HEK293 (cell line): ENCODE measurements at regions not wholly inside any gene's neighbourhood (a gene's known extent, or its start where the extent isn't known, plus 50 kb on each side); places are given as distances from the start of the nearest gene placed in this dataset.

Source experiments
- CTCF ChIA-PET: fragments of 350-600 bp; formaldehyde crosslinking; extraction: SDS; loops from one replicate; lab custom pipeline; 2021; ENCODE audit warnings: antibody characterized with exemption; lab: Yijun Ruan, JAX
- POLR2A ChIA-PET: fragments of 300-600 bp; formaldehyde crosslinking; extraction: SDS; loops from one replicate; lab custom pipeline; 2020; ENCODE audit warnings: antibody characterized with exemption, inconsistent platforms; lab: Yijun Ruan, JAX
- H3K27ac ChIP-seq: fragments of 200-500 bp; sonication (Bioruptor generic); 2 replicates; pipeline ENCODE4 v1.5.1; 2014; ENCODE audit warnings: low read depth, low read length, control low read depth, inconsistent platforms; ENCODE audit errors: extremely low read depth
- H3K36me3 ChIP-seq, 2 experiments: fragments of 200-500 bp in 1 of 2; sonication (Bioruptor generic) in 1 of 2; 1 replicate in 1 of 2; 2 replicates in 1 of 2; pipeline ENCODE4 v1.5.1; 2014 to 2017; ENCODE audit warnings: inconsistent platforms in 2 of 2, low read length in 2 of 2; ENCODE audit not compliant: control insufficient read depth in 2 of 2, insufficient read depth in 1 of 2
- H3K4me1 ChIP-seq: fragments of 200-500 bp; sonication (Bioruptor generic); 2 replicates; pipeline ENCODE4 v1.5.1; 2014; ENCODE audit warnings: mild to moderate bottlenecking, low read length, inconsistent platforms; ENCODE audit not compliant: control insufficient read depth, insufficient read depth
- H3K4me3 ChIP-seq: 2 replicates; pipeline ENCODE4 v1.5.1; 2011; ENCODE audit warnings: low read depth, mild to moderate bottlenecking, control low read depth, low read length, moderate library complexity
- H3K9me3 ChIP-seq: fragments of 200-500 bp; sonication (Bioruptor generic); 2 replicates; pipeline ENCODE4 v1.5.1; 2014; ENCODE audit warnings: low read depth, low read length, inconsistent platforms; ENCODE audit not compliant: control insufficient read depth, insufficient read depth
- AEBP2 ChIP-seq: fragments of 450-650 bp; formaldehyde crosslinking; IDR thresholded peaks from 2 replicates; pipeline ENCODE4 v1.5.1; 2016; ENCODE audit warnings: missing biosample characterization, missing genetic modification characterization, borderline replicate concordance
- GLI2 ChIP-seq: fragments of 450-650 bp; formaldehyde crosslinking; IDR thresholded peaks from 2 replicates; pipeline ENCODE4; 2017; ENCODE audit warnings: missing biosample characterization, missing genetic modification characterization, low read depth, borderline replicate concordance
- INSM2 ChIP-seq: fragments of 450-650 bp; formaldehyde crosslinking; IDR thresholded peaks from 2 replicates; pipeline ENCODE4 v1.5.1; 2016; ENCODE audit warnings: missing biosample characterization, missing genetic modification characterization
- PBX3 ChIP-seq: sonication (generic); formaldehyde crosslinking; IDR thresholded peaks from 2 replicates; pipeline ENCODE4 v1.8.1; 2022; ENCODE audit warnings: mild to moderate bottlenecking, moderate library complexity, missing genetic modification reagents
- PRDM1 ChIP-seq: fragments of 450-650 bp; formaldehyde crosslinking; IDR thresholded peaks from 2 replicates; pipeline ENCODE4; 2016; ENCODE audit warnings: missing biosample characterization, missing genetic modification characterization
- PRDM6 ChIP-seq: fragments of 450-650 bp; formaldehyde crosslinking; IDR thresholded peaks from 2 replicates; pipeline ENCODE4 v1.5.1; 2017; ENCODE audit warnings: missing biosample characterization, missing genetic modification characterization
- REPIN1 ChIP-seq: fragments of 450-650 bp; formaldehyde crosslinking; IDR thresholded peaks from 2 replicates; pipeline ENCODE4 v1.5.1; 2017; ENCODE audit warnings: missing biosample characterization, missing genetic modification characterization, low read depth
- SCRT2 ChIP-seq: fragments of 450-650 bp; formaldehyde crosslinking; IDR thresholded peaks from 2 replicates; pipeline ENCODE4 v1.5.1; 2016; ENCODE audit warnings: missing biosample characterization, missing genetic modification characterization
- TCF7L2 ChIP-seq: IDR thresholded peaks from 2 replicates; pipeline ENCODE4 v1.6.1; 2011; ENCODE audit warnings: low read depth, mild to moderate bottlenecking, inconsistent platforms, low read length, moderate library complexity, borderline replicate concordance
- ZFP41 ChIP-seq: fragments of 450-650 bp; formaldehyde crosslinking; IDR thresholded peaks from 2 replicates; pipeline ENCODE4 v1.5.1; 2016; ENCODE audit warnings: missing biosample characterization, missing genetic modification characterization, borderline replicate concordance
- ZNF10 ChIP-seq: fragments of 450-650 bp; formaldehyde crosslinking; IDR thresholded peaks from 2 replicates; pipeline ENCODE4 v1.5.1; 2017; ENCODE audit warnings: missing biosample characterization, missing genetic modification characterization
- ZNF121 ChIP-seq: fragments of 450-650 bp; formaldehyde crosslinking; IDR thresholded peaks from 2 replicates; pipeline ENCODE4 v1.5.1; 2016; ENCODE audit warnings: missing biosample characterization, missing genetic modification characterization
- ZNF221 ChIP-seq: fragments of 450-650 bp; formaldehyde crosslinking; IDR thresholded peaks from 2 replicates; pipeline ENCODE4 v1.5.1; 2017; ENCODE audit warnings: missing biosample characterization, missing genetic modification characterization, borderline replicate concordance
- ZNF280D ChIP-seq: fragments of 450-650 bp; formaldehyde crosslinking; IDR thresholded peaks from 2 replicates; pipeline ENCODE4 v1.5.1; 2016; ENCODE audit warnings: missing biosample characterization, missing genetic modification characterization
- ZNF311 ChIP-seq: fragments of 450-650 bp; formaldehyde crosslinking; IDR thresholded peaks from 2 replicates; pipeline ENCODE4 v1.5.1; 2017; ENCODE audit warnings: missing biosample characterization, missing genetic modification characterization, borderline replicate concordance
- ZNF335 ChIP-seq: fragments of 450-650 bp; formaldehyde crosslinking; conservative IDR thresholded peaks from 2 replicates; pipeline ENCODE4 v1.5.1; 2016; ENCODE audit warnings: missing biosample characterization, missing genetic modification characterization
- ZNF449 ChIP-seq: fragments of 450-650 bp; formaldehyde crosslinking; IDR thresholded peaks from 2 replicates; pipeline ENCODE4 v1.5.1; 2017; ENCODE audit warnings: missing biosample characterization, mild to moderate bottlenecking, missing genetic modification characterization, moderate library complexity
- ZNF596 ChIP-seq: fragments of 450-650 bp; IDR thresholded peaks from 2 replicates; pipeline ENCODE4 v1.5.0; 2018; ENCODE audit warnings: missing biosample characterization, mild to moderate bottlenecking, missing genetic modification characterization, moderate library complexity
- ZNF610 ChIP-seq: fragments of 450-650 bp; formaldehyde crosslinking; IDR thresholded peaks from 2 replicates; pipeline ENCODE4 v1.5.1; 2016; ENCODE audit warnings: missing biosample characterization, missing genetic modification characterization, borderline replicate concordance
- ZNF76 ChIP-seq: fragments of 450-650 bp; formaldehyde crosslinking; IDR thresholded peaks from 2 replicates; pipeline ENCODE4; 2016; ENCODE audit warnings: low read depth, missing biosample characterization, missing genetic modification characterization, borderline replicate concordance
- ZNF777 ChIP-seq: fragments of 450-650 bp; formaldehyde crosslinking; IDR thresholded peaks from 2 replicates; pipeline ENCODE4 v1.5.1; 2017; ENCODE audit warnings: missing biosample characterization, missing genetic modification characterization, borderline replicate concordance
- ZNF843 ChIP-seq: fragments of 450-650 bp; formaldehyde crosslinking; IDR thresholded peaks from 2 replicates; pipeline ENCODE4 v1.5.1; 2016; ENCODE audit warnings: missing biosample characterization, missing genetic modification characterization

GRCh38 chr18:39424261-39424660 is 1858.7 kb upstream of the CELF4 start:
- H3K27ac ChIP-seq, result no peak overlapping the region
- no peaks in the 10 kb centered on the region for H3K9me3 ChIP-seq
- POLR2A ChIA-PET, result no interaction called here
- H3K4me3 ChIP-seq, result no peak overlapping the region
- no peaks in the 10 kb centered on the region for H3K4me1 ChIP-seq
- H3K36me3 ChIP-seq, result no peaks in the 10 kb centered on the region
- TF ChIP-seq SCRT2, result no peak
- CTCF ChIA-PET, result no interaction called here

GRCh38 chr18:39421276-39421675 is 1855.7 kb upstream of the CELF4 start:
- TF ChIP-seq ZNF596 (tag by site-specific recombination) (no peak), ZNF777 (tag by site-specific recombination) (no peak), ZNF121 (no peak), REPIN1 (tag by site-specific recombination) (no peak), INSM2 (tag by site-specific recombination) (no peak), ZNF10 (tag by site-specific recombination) (no peak), PRDM1 (tag by site-specific recombination) (no peak), AEBP2 (tag by site-specific recombination) (no peak), PRDM6 (tag by site-specific recombination) (no peak)
- Histone ChIP-seq H3K27ac (no peak overlapping the region), H3K36me3 (no peaks in the 10 kb centered on the region), H3K9me3 (no peaks in the 10 kb centered on the region), H3K4me1 (no peaks in the 10 kb centered on the region), H3K4me3 (no peak overlapping the region)
- POLR2A ChIA-PET, result no interaction called here
- CTCF ChIA-PET, result no interaction called here

- Histone ChIP-seq H3K9me3 (no peaks in the 10 kb centered on the region), H3K27ac (no peak overlapping the region), H3K4me1 (no peaks in the 10 kb centered on the region), H3K36me3 (no peaks in the 10 kb centered on the region), H3K4me3 (no peak overlapping the region)
- CTCF ChIA-PET, result no interaction called here
- POLR2A ChIA-PET, result no interaction called here
- TF ChIP-seq ZNF221 (tag by site-specific recombination) (no peak), ZNF335 (no peak), PBX3 (CRISPR knock-in tag) (no peak), ZNF311 (tag by site-specific recombination) (no peak), TCF7L2 (no peak), GLI2 (tag by site-specific recombination) (no peak), ZFP41 (tag by site-specific recombination) (no peak), ZNF843 (no peak), ZNF449 (tag by site-specific recombination) (no peak), ZNF280D (tag by site-specific recombination) (no peak), ZNF610 (no peak), ZNF76 (no peak)
These were observed 1853.7 kb upstream of the CELF4 start for GRCh38 chr18:39419315-39419714.
